ENCODE measurements at regions not wholly inside any gene's neighbourhood (a gene's known extent, or its start where the extent isn't known, plus 50 kb on each side); places are given as distances from the start of the nearest gene placed in this dataset.

GRCh38 chr12:97984436-97984835 lies 521.8 kb downstream of the RMST start:
- TF ChIP-seq, protein P1, sequence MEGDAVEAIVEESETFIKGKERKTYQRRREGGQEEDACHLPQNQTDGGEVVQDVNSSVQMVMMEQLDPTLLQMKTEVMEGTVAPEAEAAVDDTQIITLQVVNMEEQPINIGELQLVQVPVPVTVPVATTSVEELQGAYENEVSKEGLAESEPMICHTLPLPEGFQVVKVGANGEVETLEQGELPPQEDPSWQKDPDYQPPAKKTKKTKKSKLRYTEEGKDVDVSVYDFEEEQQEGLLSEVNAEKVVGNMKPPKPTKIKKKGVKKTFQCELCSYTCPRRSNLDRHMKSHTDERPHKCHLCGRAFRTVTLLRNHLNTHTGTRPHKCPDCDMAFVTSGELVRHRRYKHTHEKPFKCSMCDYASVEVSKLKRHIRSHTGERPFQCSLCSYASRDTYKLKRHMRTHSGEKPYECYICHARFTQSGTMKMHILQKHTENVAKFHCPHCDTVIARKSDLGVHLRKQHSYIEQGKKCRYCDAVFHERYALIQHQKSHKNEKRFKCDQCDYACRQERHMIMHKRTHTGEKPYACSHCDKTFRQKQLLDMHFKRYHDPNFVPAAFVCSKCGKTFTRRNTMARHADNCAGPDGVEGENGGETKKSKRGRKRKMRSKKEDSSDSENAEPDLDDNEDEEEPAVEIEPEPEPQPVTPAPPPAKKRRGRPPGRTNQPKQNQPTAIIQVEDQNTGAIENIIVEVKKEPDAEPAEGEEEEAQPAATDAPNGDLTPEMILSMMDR (conservative IDR thresholded peaks at IDR 0.05), result no peak
- no peak overlapping the region for H3K18ac ChIP-seq (ENCODE audit: insufficient read length, low read depth, low read length)
- Mint-ChIP-seq H3K27me3 (ENCODE audit: low read depth) (no peaks in the 10 kb centered on the region), H3K4me3 (no peak overlapping the region), H3K4me1 (no peaks in the 10 kb centered on the region), H3K27ac (no peak overlapping the region), H3K36me3 (ENCODE audit: insufficient read depth in 1 of 3, low read depth in 3 of 3) (peaks cover 0 to 9% (median 0%) of the 10 kb centered on the region in 3 experiments; a peak in 3 of 7 replicates), H3K9me3 (peaks cover 9% of the 10 kb centered on the region in 2 experiments; a peak in 4 of 5 replicates)
- H3K14ac ChIP-seq (ENCODE audit: insufficient read depth, low read length), result no peak overlapping the region
- no peak for DNase-seq
- H2BK20ac ChIP-seq (ENCODE audit: low read depth, low read length, poor library complexity, severe bottlenecking), result no peak overlapping the region
- no peaks in the 10 kb centered on the region for H3K79me1 ChIP-seq (ENCODE audit: insufficient read depth, low read depth, low read length, poor library complexity, severe bottlenecking)
- no peaks in the 10 kb centered on the region for H3K79me2 ChIP-seq (ENCODE audit: insufficient read depth, low read length)
- H2BK120ac ChIP-seq (ENCODE audit: low read depth, low read length, poor library complexity, severe bottlenecking), result no peak overlapping the region
- no peak overlapping the region for H3T11ph ChIP-seq (ENCODE audit: low read length)
- no peak overlapping the region for H2BK15ac ChIP-seq (ENCODE audit: low read depth, low read length)
- no peaks in the 10 kb centered on the region for H3K4me1 ChIP-seq (ENCODE audit: insufficient read depth, low read length)
- no peaks in the 10 kb centered on the region for H3K27me3 ChIP-seq (ENCODE audit: insufficient read depth, low read length)
- H4K20me1 ChIP-seq (ENCODE audit: control insufficient read depth, insufficient read depth, insufficient read length), result no peaks in the 10 kb centered on the region
- no peak overlapping the region for H4K8ac ChIP-seq (replicated peaks; ENCODE audit: insufficient read length, low read depth, low read length)
- H2BK12ac ChIP-seq (ENCODE audit: insufficient read length, low read depth, low read length), result no peak overlapping the region
- no peak overlapping the region for H2AK5ac ChIP-seq (ENCODE audit: insufficient read length, low read length)
- no peaks in the 10 kb centered on the region for H3K9me3 ChIP-seq (ENCODE audit: control insufficient read depth, low read depth, low read length)
- no peak overlapping the region for H3K23ac ChIP-seq (ENCODE audit: insufficient read length, low read depth, low read length)
- no peak overlapping the region for H3K56ac ChIP-seq (ENCODE audit: insufficient read length, low read depth, low read length)
- H3K4ac ChIP-seq (ENCODE audit: low read depth, low read length), result no peak overlapping the region
- H3K9ac ChIP-seq (ENCODE audit: extremely low read depth, insufficient read length, low read length), result no peak overlapping the region
- no peak overlapping the region for H2BK5ac ChIP-seq (ENCODE audit: insufficient read length, low read length)
- H3K27ac ChIP-seq (ENCODE audit: insufficient read length, low read depth, low read length), result no peak overlapping the region
- no peaks in the 10 kb centered on the region for H3K23me2 ChIP-seq (ENCODE audit: insufficient read length, low read depth, low read length, poor library complexity, severe bottlenecking)
- no peak overlapping the region for H4K5ac ChIP-seq (ENCODE audit: insufficient read length, low read depth, low read length)
- no peak overlapping the region for H2AFZ ChIP-seq (ENCODE audit: low read length)
- no peak overlapping the region for H4K91ac ChIP-seq (ENCODE audit: insufficient read length, low read depth, low read length)
- WGBS (ENCODE audit: extremely low coverage, insufficient read length, low lambda C conversion rate), result no CpG with 5 or more reads among the region's 2 CpGs
- no peak overlapping the region for H3K4me2 ChIP-seq (ENCODE audit: insufficient read depth, insufficient read length, low read length)

Data from H9 (cell line).